Heart left ventricle (tissue), 13 donors: ENCODE measurements at regions not wholly inside any gene's neighbourhood (a gene's known extent, or its start where the extent isn't known, plus 50 kb on each side); places are given as distances from the start of the nearest gene placed in this dataset.

ENCODE experiments used
- POLR2A ChIP-seq, 2 donors: fragments of 450-650 bp; IDR thresholded peaks; one replicate each; pipeline ENCODE4 v1.6.1; 2017; ENCODE audit warnings: antibody characterized with exemption in 2 of 2, mild to moderate bottlenecking in 2 of 2, moderate library complexity in 2 of 2
- TF ChIP-seq, protein P1 (sequence below), 12 donors: fragments of 200-600 bp; sonication (generic) in 4 of 12; IDR thresholded peaks; one replicate each; pipeline versions ENCODE4 v1.5.0 to v1.8.0; 2018 to 2022; ENCODE audit warnings: antibody characterized with exemption in 12 of 12, mild to moderate bottlenecking in 5 of 12
- donor health status: ischemic (EF 13 %, LVEDD 7.1; RV severe dilation, severe dysfunction).
- donor health status: DM: no; HTN: yes; CAD: no.
- donor health status: DM: no; HTN: no; CAD: no.
- donor health status: ischemic (EF 25% LVEDD 6.9; RV normal size, moderate dysfunction).
- donor health status: ischemic (EF 25% LVEDD 5.7; RV mildly dilated, moderate dysfunction).
- donor health status: ischemic (EF 35%, LVEDD 5.7; RV mildly dilated, moderate dysfunction).
- donor health status: nonischemic (EF 11% LVEDD 7.7; RV severe dilation, severe dysfunction).
- donor health status: DM: yes; HTN: yes; CAD: no.
- donor health status: PGD.
- donor health status: ischemic (EF 29% LVEDD 5.4; RV normal size, mild dysfunction).
- donor health status: nonischemic (EF 23%, LVEDD 6.1; RV moderate dilation, normal function).

DNA sequence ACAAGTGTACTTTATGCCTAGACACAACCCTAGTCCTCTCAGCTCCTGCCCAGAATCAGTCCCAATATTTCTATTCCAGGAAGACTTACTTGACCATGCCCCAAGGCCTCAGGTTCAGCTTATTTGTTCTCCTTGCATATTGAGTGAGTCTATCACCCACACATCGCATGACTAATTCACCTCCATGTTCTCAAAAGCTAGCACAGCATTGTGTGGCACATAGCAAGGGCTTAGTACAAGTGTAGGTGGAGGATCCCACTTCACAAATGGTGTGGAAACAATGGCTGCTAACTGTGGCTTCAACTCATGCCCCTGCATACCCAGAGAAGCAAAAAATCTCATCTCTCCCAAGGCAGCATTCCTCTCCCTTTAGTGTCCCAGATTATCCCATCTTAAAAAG, 602.6 kb upstream of the API5 start:
- TF ChIP-seq, protein P1, sequence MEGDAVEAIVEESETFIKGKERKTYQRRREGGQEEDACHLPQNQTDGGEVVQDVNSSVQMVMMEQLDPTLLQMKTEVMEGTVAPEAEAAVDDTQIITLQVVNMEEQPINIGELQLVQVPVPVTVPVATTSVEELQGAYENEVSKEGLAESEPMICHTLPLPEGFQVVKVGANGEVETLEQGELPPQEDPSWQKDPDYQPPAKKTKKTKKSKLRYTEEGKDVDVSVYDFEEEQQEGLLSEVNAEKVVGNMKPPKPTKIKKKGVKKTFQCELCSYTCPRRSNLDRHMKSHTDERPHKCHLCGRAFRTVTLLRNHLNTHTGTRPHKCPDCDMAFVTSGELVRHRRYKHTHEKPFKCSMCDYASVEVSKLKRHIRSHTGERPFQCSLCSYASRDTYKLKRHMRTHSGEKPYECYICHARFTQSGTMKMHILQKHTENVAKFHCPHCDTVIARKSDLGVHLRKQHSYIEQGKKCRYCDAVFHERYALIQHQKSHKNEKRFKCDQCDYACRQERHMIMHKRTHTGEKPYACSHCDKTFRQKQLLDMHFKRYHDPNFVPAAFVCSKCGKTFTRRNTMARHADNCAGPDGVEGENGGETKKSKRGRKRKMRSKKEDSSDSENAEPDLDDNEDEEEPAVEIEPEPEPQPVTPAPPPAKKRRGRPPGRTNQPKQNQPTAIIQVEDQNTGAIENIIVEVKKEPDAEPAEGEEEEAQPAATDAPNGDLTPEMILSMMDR (IDR thresholded peaks at IDR 0.05), result no peak
- TF ChIP-seq POLR2A (IDR thresholded peaks at IDR 0.05), result no peak
